Mesenchymal stem cell (in vitro differentiated cells and primary cell): ENCODE measurements at regions not wholly inside any gene's neighbourhood (a gene's known extent, or its start where the extent isn't known, plus 50 kb on each side); places are given as distances from the start of the nearest gene placed in this dataset.
"Not testable (repeated sequence)": the region's sequence is repeated elsewhere in the genome, so short reads cannot be mapped to it uniquely, and the experiment has no call there.

ENCODE experiments used
- DNase-seq: peaks from one replicate; pipeline ENCODE4 v3.0.0-alpha.2; 2013
- H2AFZ ChIP-seq: one replicate; pipeline ENCODE4 v1.6.1; 2013; ENCODE audit warnings: low read depth, mild to moderate bottlenecking, control low read depth, inconsistent platforms, low read length, moderate library complexity
- H2AK5ac ChIP-seq: 2 replicates; pipeline ENCODE4 v1.6.1; 2013; ENCODE audit warnings: low read length, moderate library complexity, mild to moderate bottlenecking, inconsistent platforms; ENCODE audit not compliant: severe bottlenecking
- H2BK120ac ChIP-seq: one replicate; pipeline ENCODE4 v1.6.1; 2013; ENCODE audit warnings: low read depth, mild to moderate bottlenecking, inconsistent platforms, low read length, moderate library complexity
- H2BK12ac ChIP-seq, 2 experiments: one replicate each; pipeline ENCODE4 v1.6.1; 2013; ENCODE audit warnings: inconsistent platforms in 2 of 2, low read length in 2 of 2, mild to moderate bottlenecking in 2 of 2, moderate library complexity in 2 of 2, control low read depth in 1 of 2
- H2BK15ac ChIP-seq: one replicate; pipeline ENCODE4 v1.6.1; 2013; ENCODE audit warnings: mild to moderate bottlenecking, low read depth, inconsistent platforms; ENCODE audit not compliant: poor library complexity, severe bottlenecking
- H2BK5ac ChIP-seq: 2 replicates; pipeline ENCODE4 v1.6.1; 2013; ENCODE audit warnings: low read depth, mild to moderate bottlenecking, low read length, control low read depth, inconsistent platforms; ENCODE audit not compliant: poor library complexity, severe bottlenecking
- H3K14ac ChIP-seq, 2 experiments: one replicate each; pipeline ENCODE4 v1.6.1; 2013; ENCODE audit warnings: inconsistent platforms in 2 of 2, low read length in 2 of 2, control low read depth in 1 of 2, mild to moderate bottlenecking in 1 of 2, moderate library complexity in 1 of 2
- H3K18ac ChIP-seq, 2 experiments: one replicate each; pipeline ENCODE4 v1.6.1; 2013; ENCODE audit warnings: inconsistent platforms in 2 of 2, low read length in 2 of 2, control low read depth in 1 of 2, low read depth in 1 of 2, mild to moderate bottlenecking in 1 of 2
- H3K23ac ChIP-seq, 2 experiments: one replicate each; pipeline ENCODE4 v1.6.1; 2013; ENCODE audit warnings: inconsistent platforms in 2 of 2, low read length in 2 of 2, mild to moderate bottlenecking in 2 of 2, moderate library complexity in 2 of 2, control low read depth in 1 of 2
- H3K27ac ChIP-seq: 2 replicates; pipeline ENCODE4 v1.5.1; 2013; ENCODE audit warnings: mild to moderate bottlenecking, moderate library complexity, low read length, control low read depth, inconsistent platforms; ENCODE audit not compliant: poor library complexity, severe bottlenecking
- H3K27me3 ChIP-seq, 2 experiments: 2 replicates each; pipeline versions ENCODE4 v1.6.1 to v1.7.0; 2013; ENCODE audit warnings: low read length in 2 of 2, mild to moderate bottlenecking in 2 of 2, moderate library complexity in 2 of 2, control low read depth in 1 of 2, inconsistent platforms in 1 of 2; ENCODE audit not compliant: control insufficient read depth in 1 of 2, insufficient read depth in 1 of 2
- H3K36me3 ChIP-seq, 2 experiments: 2 replicates each; pipeline versions ENCODE4 v1.6.1 to v1.7.0; 2013; ENCODE audit warnings: low read length in 2 of 2, control low read depth in 1 of 2, inconsistent platforms in 1 of 2, low read depth in 1 of 2, mild to moderate bottlenecking in 1 of 2; ENCODE audit not compliant: insufficient read depth in 2 of 2, control insufficient read depth in 1 of 2
- H3K4ac ChIP-seq, 2 experiments: one replicate each; pipeline ENCODE4 v1.6.1; 2013; ENCODE audit warnings: inconsistent platforms in 2 of 2, low read length in 2 of 2, mild to moderate bottlenecking in 2 of 2, moderate library complexity in 2 of 2, control low read depth in 1 of 2, low read depth in 1 of 2
- H3K4me1 ChIP-seq: 2 replicates; pipeline ENCODE4 v1.6.1; 2013; ENCODE audit warnings: low read depth, low read length, control low read depth; ENCODE audit not compliant: control insufficient read depth, insufficient read depth
- H3K4me2 ChIP-seq: 2 replicates; pipeline ENCODE4 v1.6.1; 2013; ENCODE audit warnings: low read length, mild to moderate bottlenecking, inconsistent platforms; ENCODE audit not compliant: poor library complexity, severe bottlenecking
- H3K4me3 ChIP-seq, 2 experiments: 2 replicates each; pipeline versions ENCODE4 v1.5.1 to v1.7.0; 2013; ENCODE audit warnings: low read length in 2 of 2, mild to moderate bottlenecking in 2 of 2, control low read depth in 1 of 2, low read depth in 1 of 2; ENCODE audit not compliant: insufficient read depth in 1 of 2
- H3K79me1 ChIP-seq: replicated peaks from 2 replicates; pipeline ENCODE4 v1.6.1; 2013; ENCODE audit warnings: mild to moderate bottlenecking, control low read depth, low read length, inconsistent platforms; ENCODE audit not compliant: poor library complexity, severe bottlenecking
- H3K9ac ChIP-seq: 2 replicates; pipeline ENCODE4 v1.7.0; 2013; ENCODE audit warnings: mild to moderate bottlenecking, low read length, moderate library complexity
- H3K9me3 ChIP-seq: 2 replicates; pipeline ENCODE4 v1.7.0; 2013; ENCODE audit warnings: mild to moderate bottlenecking, low read length; ENCODE audit not compliant: control insufficient read depth
- H4K8ac ChIP-seq: one replicate; pipeline ENCODE4 v1.6.1; 2013; ENCODE audit warnings: inconsistent platforms, mild to moderate bottlenecking, low read length, moderate library complexity
- H4K91ac ChIP-seq: one replicate; pipeline ENCODE4 v1.6.1; 2013; ENCODE audit warnings: mild to moderate bottlenecking, low read length, inconsistent platforms
- WGBS: methylation state at CpG from one replicate; pipeline ENCODE4 v1.1.7; 2013; ENCODE audit warnings: mixed read lengths; 5-methylcytosine and 5-hydroxymethylcytosine counted together

DNA sequence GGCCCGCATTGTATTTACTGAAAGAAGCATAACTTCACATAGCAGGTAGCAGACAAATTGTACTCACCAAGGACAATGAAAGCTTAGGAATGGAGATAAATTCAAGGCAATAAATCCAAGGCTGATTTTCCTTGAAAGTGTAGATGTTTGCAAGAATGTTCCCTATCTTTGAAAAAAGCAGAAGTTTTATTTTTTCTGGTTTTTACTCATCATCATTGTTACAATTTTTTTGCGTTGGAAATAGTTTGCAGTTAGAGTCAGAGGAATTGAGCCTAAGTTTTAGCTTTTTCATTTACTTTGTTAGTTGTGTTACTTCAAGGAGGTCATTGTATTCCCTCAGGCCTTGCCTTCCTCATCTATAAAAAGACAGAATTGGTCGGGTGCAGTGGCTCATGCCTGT is 213.9 kb upstream of the TBL1XR1 start:
- Histone ChIP-seq H3K9me3 (no peaks in the 10 kb centered on the region), H3K23ac (no peak overlapping the region), H3K79me1 (no peaks in the 10 kb centered on the region), H4K91ac (no peak overlapping the region), H2BK12ac (no peak overlapping the region), H3K27ac (no peak overlapping the region), H3K4me1 (no peaks in the 10 kb centered on the region), H4K8ac (no peak overlapping the region), H3K18ac (no peak overlapping the region), H3K4me2 (no peak overlapping the region), H2BK120ac (no peak overlapping the region), H3K4me3 (no peak overlapping the region), H2AFZ (no peak overlapping the region), H3K27me3 (no peaks in the 10 kb centered on the region), H2BK15ac (no peak overlapping the region), H3K14ac (no peak overlapping the region), H3K4ac (no peak overlapping the region), H2BK5ac (no peak overlapping the region), H3K36me3 (no peaks in the 10 kb centered on the region), H3K9ac (no peak overlapping the region), H2AK5ac (no peak overlapping the region)
- no peak for DNase-seq
- 95% methylated on average over 2 of the region's 3 CpGs for whole genome bisulfite sequencing

GRCh38 chr3:177412677-177413170 is 215.4 kb upstream of the TBL1XR1 start:
- not testable (repeated sequence) for H3K4me3 ChIP-seq, H3K27ac ChIP-seq, H2BK12ac ChIP-seq, H4K8ac ChIP-seq, H3K4ac ChIP-seq, H3K14ac ChIP-seq, H3K9ac ChIP-seq, H2AFZ ChIP-seq, H2BK5ac ChIP-seq, H3K79me1 ChIP-seq, H2AK5ac ChIP-seq, H3K23ac ChIP-seq, H3K4me2 ChIP-seq, H3K9me3 ChIP-seq, H4K91ac ChIP-seq, DNase-seq, H3K18ac ChIP-seq, H3K36me3 ChIP-seq, H3K27me3 ChIP-seq, H3K4me1 ChIP-seq, H2BK15ac ChIP-seq, H2BK120ac ChIP-seq
- WGBS = 95% methylated on average over 17 of the region's 32 CpGs

DNA sequence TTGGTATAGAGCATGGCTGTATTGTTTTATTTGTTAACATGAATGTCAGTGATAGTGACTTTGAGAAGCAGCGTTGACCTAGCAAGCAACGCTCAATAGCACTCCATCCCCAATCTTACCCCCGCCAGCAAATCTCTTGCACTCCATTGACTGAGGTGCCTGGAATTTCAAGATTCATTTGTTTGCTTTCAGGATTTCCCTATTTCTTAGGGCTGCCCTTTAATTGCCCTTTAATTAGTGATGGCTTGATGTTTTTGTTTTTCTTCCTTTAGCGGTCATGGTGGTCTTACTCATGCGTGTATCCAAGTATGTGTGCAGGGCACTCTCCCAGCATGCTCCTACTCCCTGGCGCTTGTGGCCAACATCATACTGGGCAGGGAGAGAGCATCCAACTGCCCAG is 216.8 kb upstream of the TBL1XR1 start:
- no peak overlapping the region for H3K4me3 ChIP-seq

GRCh38 chr3:177418787-177419186 is 221.5 kb upstream of the TBL1XR1 start:
- Histone ChIP-seq H2AFZ (no peak overlapping the region), H3K36me3 (no peaks in the 10 kb centered on the region), H3K18ac (no peak overlapping the region), H3K4me1 (peaks cover 2% of the 10 kb centered on the region), H2AK5ac (no peak overlapping the region), H4K8ac (no peak overlapping the region), H3K27me3 (no peaks in the 10 kb centered on the region), H3K9ac (no peak overlapping the region), H3K14ac (no peak overlapping the region), H3K4ac (no peak overlapping the region), H2BK120ac (no peak overlapping the region), H2BK5ac (no peak overlapping the region), H3K27ac (no peak overlapping the region), H3K23ac (no peak overlapping the region), H2BK15ac (no peak overlapping the region), H3K4me3 (no peak overlapping the region), H4K91ac (no peak overlapping the region), H3K9me3 (no peaks in the 10 kb centered on the region), H3K79me1 (no peaks in the 10 kb centered on the region), H3K4me2 (no peak overlapping the region), H2BK12ac (no peak overlapping the region)
- no CpG with 5 or more reads among the region's 1 CpG for WGBS
- DNase-seq = no peak

More for the DNA sequence above, 216.8 kb upstream of the TBL1XR1 start:
- Histone ChIP-seq H2BK12ac (no peak overlapping the region), H3K4me2 (no peak overlapping the region), H2BK15ac (no peak overlapping the region), H3K27me3 (no peaks in the 10 kb centered on the region), H3K4me1 (no peaks in the 10 kb centered on the region), H2AK5ac (no peak overlapping the region), H3K18ac (no peak overlapping the region), H3K79me1 (no peaks in the 10 kb centered on the region), H3K36me3 (no peaks in the 10 kb centered on the region), H4K8ac (no peak overlapping the region), H3K9ac (no peak overlapping the region), H3K4ac (no peak overlapping the region), H2BK5ac (no peak overlapping the region), H2AFZ (no peak overlapping the region), H4K91ac (no peak overlapping the region), H3K23ac (no peak overlapping the region), H3K27ac (no peak overlapping the region), H3K9me3 (no peaks in the 10 kb centered on the region), H3K14ac (peak overlapping the region in 1 of 2 experiments; percentile 36), H2BK120ac (no peak overlapping the region)
- 100% methylated on average over 5 of the region's 6 CpGs for WGBS
- DNase-seq = no peak
